HUDEP-2 (cell line): ENCODE measurements at regions not wholly inside any gene's neighbourhood (a gene's known extent, or its start where the extent isn't known, plus 50 kb on each side); places are given as distances from the start of the nearest gene placed in this dataset.
"Not testable (repeated sequence)": the region's sequence is repeated elsewhere in the genome, so short reads cannot be mapped to it uniquely, and the experiment has no call there.

Source experiments
- DNase-seq, 76 experiments: peaks; one replicate each; lab custom pipeline; 2025; ENCODE audit not compliant: unreplicated experiment in 76 of 76; lab: John Stamatoyannopoulos, UW

DNA sequence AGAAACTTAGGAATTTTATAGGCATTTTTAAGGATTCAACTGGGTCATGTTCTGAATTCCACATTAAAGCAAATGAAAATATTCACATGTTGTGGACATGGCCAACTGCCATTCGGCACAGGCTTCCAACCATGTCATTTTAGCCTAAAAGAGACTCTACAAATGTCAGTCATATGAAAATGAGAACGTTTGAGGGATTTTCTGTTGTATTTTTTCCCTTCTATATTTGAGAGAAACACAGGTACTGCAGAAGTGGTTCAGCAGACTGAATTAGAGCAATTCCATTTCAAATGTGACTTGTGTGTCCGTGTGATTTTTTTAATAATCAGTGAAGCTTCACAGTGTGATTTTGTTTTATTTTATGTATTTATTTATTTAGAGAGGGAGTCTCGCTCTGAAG lies 124.3 kb downstream of the TP53TG3F start:
- DNase-seq, result not testable (repeated sequence)

GRCh38 chr16:33588589-33588988 lies 129.2 kb downstream of the TP53TG3F start:
- not testable (repeated sequence) for DNase-seq

GRCh38 chr16:33593344-33593743 lies 133.9 kb downstream of the TP53TG3F start:
- not testable (repeated sequence) for DNase-seq

DNA sequence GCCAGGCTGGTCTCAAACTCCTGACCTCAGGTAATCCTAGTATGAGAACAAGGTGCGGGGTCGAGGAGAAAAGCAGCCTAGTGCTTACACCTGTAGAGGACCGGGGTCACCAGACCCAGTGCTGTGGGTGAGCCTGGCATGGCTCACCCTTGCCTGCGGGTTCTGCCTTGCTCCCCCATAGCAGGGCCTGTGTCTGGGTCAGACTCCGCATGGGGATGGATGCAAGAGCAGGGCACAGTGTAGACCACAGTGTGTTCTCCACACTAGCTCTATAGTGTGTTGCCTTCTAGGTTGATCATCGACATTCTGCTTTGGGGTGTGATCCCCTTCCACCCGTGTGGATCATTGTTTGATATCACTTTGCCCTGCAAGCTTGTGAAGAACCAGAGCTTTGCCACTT lies 135.7 kb downstream of the TP53TG3F start:
- not testable (repeated sequence) for DNase-seq

GRCh38 chr16:33601029-33601428 lies 141.6 kb downstream of the TP53TG3F start:
- not testable (repeated sequence) for DNase-seq

- DNase-seq, result not testable (repeated sequence)
Observed at GRCh38 chr16:33623535-33624077, 164.2 kb downstream of the TP53TG3F start.

GRCh38 chr16:33628895-33629294 lies 169.5 kb downstream of the TP53TG3F start:
- not testable (repeated sequence) for DNase-seq

- DNase-seq, result not testable (repeated sequence)
Observed at GRCh38 chr16:33631713-33632112, 172.3 kb downstream of the TP53TG3F start.

DNA sequence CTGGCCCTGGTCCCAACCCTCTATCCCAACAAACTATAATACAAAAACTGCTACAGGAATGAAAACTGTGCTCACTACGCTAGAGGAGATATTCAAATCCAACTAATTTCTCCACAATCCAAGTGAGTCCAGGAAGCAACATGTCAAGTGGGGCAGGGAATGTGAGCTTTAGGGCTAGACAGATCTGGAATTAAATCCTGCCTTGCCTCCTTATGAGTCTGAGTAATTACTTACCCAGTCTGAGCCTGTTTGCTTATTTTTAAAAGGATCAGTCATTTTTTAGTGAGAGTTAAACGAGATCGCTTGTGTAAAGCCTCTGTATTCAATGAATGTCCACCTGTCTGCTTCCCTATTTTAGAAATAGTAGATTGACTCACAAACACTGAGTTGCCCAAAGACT lies 174.6 kb downstream of the TP53TG3F start:
- not testable (repeated sequence) for DNase-seq

DNA sequence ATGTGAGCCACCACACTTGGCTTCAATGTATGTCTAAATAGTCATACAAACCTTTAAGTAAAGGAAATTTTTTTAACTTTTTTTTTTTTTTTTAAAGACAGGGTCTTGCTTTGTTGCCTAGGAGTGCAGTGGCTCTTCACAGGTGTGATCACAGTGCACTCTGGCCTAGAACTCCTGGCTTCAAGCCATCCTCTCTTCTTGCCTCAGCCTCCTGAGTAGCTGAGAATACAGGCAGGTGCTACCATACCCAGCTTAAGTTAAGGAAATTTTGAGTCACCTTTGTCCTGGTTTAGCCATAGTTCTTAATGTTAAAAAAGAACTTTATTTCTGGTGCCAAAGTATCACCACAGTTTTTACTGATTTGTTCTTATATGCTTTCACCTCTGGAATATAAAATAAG lies 177.3 kb downstream of the TP53TG3F start:
- not testable (repeated sequence) for DNase-seq

DNA sequence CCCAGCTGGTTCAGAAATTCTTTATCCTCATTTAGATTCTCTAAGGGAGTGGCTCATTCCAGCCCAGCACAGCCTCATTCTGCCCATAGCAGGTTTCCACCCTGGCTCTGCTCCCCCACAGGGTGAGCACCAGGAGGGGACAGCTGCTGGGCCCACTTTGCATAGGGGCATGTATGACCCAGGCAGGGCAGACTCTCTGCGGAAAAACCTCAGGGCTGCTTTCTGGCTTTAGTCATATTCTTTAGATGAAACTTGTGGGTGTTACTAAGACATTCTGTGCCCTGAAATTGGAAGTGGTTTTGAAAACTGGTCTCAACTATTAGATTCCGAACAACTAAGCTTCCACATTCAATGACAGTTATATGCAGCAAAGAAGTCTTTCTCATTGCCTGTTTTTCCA lies 183.9 kb downstream of the TP53TG3F start:
- not testable (repeated sequence) for DNase-seq

GRCh38 chr16:33643698-33644381 lies 184.4 kb downstream of the TP53TG3F start:
- not testable (repeated sequence) for DNase-seq

DNA sequence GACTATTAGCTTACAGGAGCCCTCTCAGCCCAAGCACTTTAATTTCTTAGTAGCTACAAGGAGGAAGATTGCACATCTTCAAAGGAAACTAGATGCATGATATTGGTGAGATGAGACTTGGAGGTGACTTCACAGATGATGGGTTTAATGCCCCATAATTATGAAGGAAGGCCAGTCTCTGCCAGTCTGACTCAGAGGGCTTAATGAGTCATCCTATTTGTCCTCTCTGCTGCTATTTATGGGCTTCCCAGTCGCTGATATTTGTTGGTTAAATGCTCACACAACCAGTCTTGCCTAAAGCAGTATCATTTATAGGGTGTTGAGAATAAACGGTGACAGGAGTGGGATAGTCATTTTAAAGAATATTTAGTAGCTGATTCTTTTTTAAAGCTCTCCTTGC lies 187.0 kb downstream of the TP53TG3F start:
- not testable (repeated sequence) for DNase-seq

DNA sequence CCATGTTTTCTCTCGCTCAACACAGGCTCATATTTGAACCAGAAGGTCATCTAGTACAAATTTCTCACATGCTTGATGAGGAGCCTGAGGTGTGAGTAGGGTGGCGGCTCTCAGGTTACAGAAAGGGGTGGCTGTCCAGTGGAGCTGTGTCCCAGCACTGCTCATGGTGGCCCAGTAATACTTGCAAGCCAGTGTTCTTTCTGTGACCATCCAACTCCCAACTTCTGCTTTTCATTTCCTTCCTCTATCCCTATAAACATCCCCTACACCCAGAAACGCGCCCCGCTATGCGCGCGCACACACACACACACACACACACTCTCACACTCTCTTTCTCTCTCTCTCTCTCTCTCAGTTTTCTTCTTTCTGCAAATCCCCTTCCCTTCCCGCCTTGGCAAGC lies 196.3 kb downstream of the TP53TG3F start:
- not testable (repeated sequence) for DNase-seq

GRCh38 chr16:33656394-33656793 lies 197.0 kb downstream of the TP53TG3F start:
- DNase-seq, result not testable (repeated sequence)

DNA sequence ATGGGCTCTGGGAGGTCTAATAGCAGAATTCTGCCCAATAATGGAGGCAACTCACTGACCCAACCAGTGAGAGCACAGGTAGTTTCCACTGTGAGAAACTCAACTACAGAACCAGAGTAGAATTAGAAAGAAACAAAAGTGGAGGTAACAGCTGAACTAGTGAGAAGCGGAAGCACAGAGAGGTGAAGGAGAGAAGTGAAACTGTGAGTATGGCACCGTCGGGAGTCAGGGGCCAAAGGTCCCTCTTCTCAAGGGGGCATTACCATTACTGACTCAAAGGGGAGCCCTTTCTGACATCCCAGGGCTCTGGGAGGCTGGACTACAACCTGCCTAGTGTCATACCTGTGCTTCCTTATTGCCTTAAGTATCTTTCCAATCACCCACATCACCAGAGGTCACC lies 198.3 kb downstream of the TP53TG3F start:
- not testable (repeated sequence) for DNase-seq

DNA sequence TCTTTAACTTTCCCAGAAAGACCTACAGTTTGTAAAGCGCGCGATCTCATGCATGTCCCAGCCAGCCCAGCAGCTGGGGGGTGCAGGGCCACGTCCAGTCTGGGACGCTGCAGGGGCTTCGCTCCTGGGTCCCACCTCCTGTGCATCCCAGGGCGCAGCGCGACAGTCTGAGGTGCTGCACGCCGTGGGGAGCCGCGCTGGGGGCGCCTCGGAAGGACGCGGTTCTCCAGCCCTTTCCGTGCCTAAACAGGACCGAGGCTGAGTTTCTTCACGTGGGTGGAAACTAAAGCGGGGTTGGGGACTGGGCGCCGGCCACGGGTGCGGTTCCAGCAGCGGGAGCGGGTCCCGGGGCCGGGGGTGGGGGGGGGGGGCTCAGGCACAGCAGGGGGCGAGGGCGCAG lies 221.4 kb downstream of the TP53TG3F start:
- DNase-seq, result not testable (repeated sequence)

GRCh38 chr16:33700320-33700719 lies 240.9 kb downstream of the TP53TG3F start:
- not testable (repeated sequence) for DNase-seq

DNA sequence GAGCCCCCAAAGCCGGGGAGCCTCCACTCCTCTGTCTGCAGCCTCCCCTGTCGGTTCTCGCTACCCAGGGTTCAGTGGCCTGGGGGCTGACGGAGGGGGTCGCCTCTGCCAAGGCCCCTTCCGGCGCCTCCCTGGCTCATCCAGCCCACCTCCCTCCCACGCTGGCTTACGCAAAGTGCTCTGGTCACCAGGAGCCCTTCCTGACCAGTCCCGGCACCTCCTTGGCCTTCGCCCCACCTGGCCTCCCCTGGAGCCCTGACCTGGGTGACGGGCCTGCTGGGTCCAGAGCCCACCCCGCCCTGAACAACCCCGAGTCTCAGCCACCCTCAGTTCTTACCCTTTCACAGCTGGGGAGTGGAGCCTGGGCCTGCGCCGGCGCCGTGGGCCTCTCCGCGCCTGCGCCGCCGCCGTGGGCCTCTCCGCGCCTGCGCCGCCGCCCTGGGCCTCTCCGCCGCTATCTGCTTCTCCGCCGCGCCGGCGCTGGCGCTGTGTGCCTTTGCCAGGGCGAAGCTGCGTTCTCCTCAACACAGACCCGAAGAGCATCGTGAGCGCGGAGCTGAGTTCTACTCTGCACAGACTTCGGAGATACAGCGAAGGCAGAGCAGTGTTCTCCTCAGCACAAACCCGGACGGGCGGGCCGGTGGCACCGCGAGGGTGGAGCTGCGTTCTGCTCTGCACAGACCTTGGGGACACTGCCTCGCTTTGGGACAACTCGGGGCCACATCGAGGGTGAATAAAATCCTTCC lies 247.6 kb downstream of the TP53TG3F start:
- DNase-seq, result not testable (repeated sequence)

- not testable (repeated sequence) for DNase-seq
Observed at GRCh38 chr16:33707591-33707934, 248.2 kb downstream of the TP53TG3F start.

GRCh38 chr16:33709856-33710695 lies 250.7 kb downstream of the TP53TG3F start:
- DNase-seq, result not testable (repeated sequence)
